HG03060 (cell line): ENCODE measurements at regions not wholly inside any gene's neighbourhood (a gene's known extent, or its start where the extent isn't known, plus 50 kb on each side); places are given as distances from the start of the nearest gene placed in this dataset.
"Not testable (repeated sequence)": the region's sequence is repeated elsewhere in the genome, so short reads cannot be mapped to it uniquely, and the experiment has no call there.

ENCODE experiments used
- ATAC-seq: cut with Tn5 transposase; IDR thresholded peaks from one replicate; pipeline ENCODE4 v1.9.1; 2021; ENCODE audit warnings: low read depth, moderate number of reproducible peaks; ENCODE audit not compliant: unreplicated experiment

- not testable (repeated sequence) for ATAC-seq
Measured at GRCh38 chr6:73990609-73991238, 294.7 kb downstream of the CD109 start.

GRCh38 chr6:73989428-73989827 is 293.4 kb downstream of the CD109 start:
- no peak for ATAC-seq

- ATAC-seq = no peak
Measured at GRCh38 chr6:73985891-73986290, 289.9 kb downstream of the CD109 start.

GRCh38 chr6:73984571-73985210 is 288.7 kb downstream of the CD109 start:
- no peak for ATAC-seq

GRCh38 chr6:73983367-73983766 is 287.4 kb downstream of the CD109 start:
- ATAC-seq = no peak

- no peak for ATAC-seq
Measured at GRCh38 chr6:73980096-73980495, 284.1 kb downstream of the CD109 start.

- ATAC-seq = no peak
Measured at GRCh38 chr6:73978330-73978729, 282.3 kb downstream of the CD109 start.

- ATAC-seq = not testable (repeated sequence)
Measured at GRCh38 chr6:73972518-73972917, 276.5 kb downstream of the CD109 start.

- no peak for ATAC-seq
Measured at GRCh38 chr6:73969971-73970970, 274.3 kb downstream of the CD109 start.

GRCh38 chr6:73968221-73968757 is 272.3 kb downstream of the CD109 start:
- no peak for ATAC-seq

- no peak for ATAC-seq
Measured at GRCh38 chr6:73965539-73966029, 269.6 kb downstream of the CD109 start.

- no peak for ATAC-seq
Measured at GRCh38 chr6:73964241-73964854, 268.3 kb downstream of the CD109 start.

- no peak for ATAC-seq
Measured at GRCh38 chr6:73962884-73963283, 266.9 kb downstream of the CD109 start.

- ATAC-seq = no peak
Measured at GRCh38 chr6:73956305-73956704, 260.3 kb downstream of the CD109 start.

GRCh38 chr6:73955800-73956199 is 259.8 kb downstream of the CD109 start:
- ATAC-seq = no peak

- ATAC-seq = no peak
Measured at GRCh38 chr6:73954881-73955280, 258.9 kb downstream of the CD109 start.

- no peak for ATAC-seq
Measured at GRCh38 chr6:73951183-73951582, 255.2 kb downstream of the CD109 start.

GRCh38 chr6:73943930-73944652 is 248.1 kb downstream of the CD109 start:
- ATAC-seq = no peak

GRCh38 chr6:73943411-73943810 is 247.4 kb downstream of the CD109 start:
- no peak for ATAC-seq
